ENCODE measurements at regions not wholly inside any gene's neighbourhood (a gene's known extent, or its start where the extent isn't known, plus 50 kb on each side); places are given as distances from the start of the nearest gene placed in this dataset.

DNA sequence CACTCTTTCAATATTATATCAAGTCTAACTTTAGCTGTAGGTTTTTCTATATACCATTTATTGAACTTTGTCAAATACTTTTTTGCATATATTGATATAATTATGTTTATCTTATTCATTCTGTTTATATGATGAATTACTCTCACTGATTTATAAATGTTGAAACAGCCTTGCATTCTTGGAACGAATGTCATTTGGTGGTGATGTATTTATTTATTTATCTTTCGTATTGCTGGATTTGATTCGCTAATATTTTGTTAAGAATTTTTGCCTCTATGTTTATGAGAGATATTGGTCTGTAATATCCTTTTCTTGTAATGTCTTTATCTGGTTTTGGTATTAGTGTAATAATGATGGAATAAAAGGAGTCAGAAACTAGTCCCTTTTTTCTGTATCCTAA lies 563.9 kb downstream of the ANXA1 start:
- TF ChIP-seq EZH2 (IDR thresholded peaks at IDR 0.05) (no peak), POLR2AphosphoS5 (IDR thresholded peaks at IDR 0.05; ENCODE audit: borderline replicate concordance, low read depth, low read length) (no peak), FOXP2 (optimal IDR thresholded peaks at IDR 0.05; ENCODE audit: control extremely low read depth, extremely low read length, insufficient read depth) (no peak)
